ENCODE measurements at regions not wholly inside any gene's neighbourhood (a gene's known extent, or its start where the extent isn't known, plus 50 kb on each side); places are given as distances from the start of the nearest gene placed in this dataset.

DNA sequence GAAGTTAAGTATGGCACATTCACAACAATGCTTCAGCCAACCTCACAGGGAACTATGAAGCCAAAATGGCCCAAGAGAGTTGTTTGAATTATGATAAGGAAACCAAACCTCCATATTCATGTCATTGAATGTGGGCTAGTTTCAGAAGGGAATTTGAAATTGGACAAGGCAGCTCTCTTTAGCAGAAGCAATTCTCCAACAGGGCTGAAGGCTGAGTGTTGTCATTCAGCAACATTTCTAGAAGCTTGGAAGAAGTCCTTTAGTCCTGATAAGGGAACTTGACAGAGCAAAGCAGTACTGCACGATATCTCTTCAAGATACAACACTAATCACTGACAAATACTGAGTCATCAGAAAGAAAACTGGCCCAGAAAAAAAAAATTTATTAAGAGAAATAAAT lies 115.4 kb downstream of the SLC25A46 start:
- ChIA-PET CTCF (interaction anchor here (1.0 kb wide), 1 partner anchor 11 kb away, joined by 3 read pairs; no protein-coding TSS in a partner anchor), POLR2A (no interaction called here)
- no peak for DNase-seq (ENCODE audit: low spot score)
- Mint-ChIP-seq H3K27ac (no peak overlapping the region), H3K36me3 (peaks cover 5% of the 10 kb centered on the region), H3K4me1 (no peaks in the 10 kb centered on the region), H3K4me3 (no peak overlapping the region), H3K27me3 (ENCODE audit: low read depth) (no peaks in the 10 kb centered on the region), H3K9me3 (peaks cover 10% of the 10 kb centered on the region)
- TF ChIP-seq, protein P1, sequence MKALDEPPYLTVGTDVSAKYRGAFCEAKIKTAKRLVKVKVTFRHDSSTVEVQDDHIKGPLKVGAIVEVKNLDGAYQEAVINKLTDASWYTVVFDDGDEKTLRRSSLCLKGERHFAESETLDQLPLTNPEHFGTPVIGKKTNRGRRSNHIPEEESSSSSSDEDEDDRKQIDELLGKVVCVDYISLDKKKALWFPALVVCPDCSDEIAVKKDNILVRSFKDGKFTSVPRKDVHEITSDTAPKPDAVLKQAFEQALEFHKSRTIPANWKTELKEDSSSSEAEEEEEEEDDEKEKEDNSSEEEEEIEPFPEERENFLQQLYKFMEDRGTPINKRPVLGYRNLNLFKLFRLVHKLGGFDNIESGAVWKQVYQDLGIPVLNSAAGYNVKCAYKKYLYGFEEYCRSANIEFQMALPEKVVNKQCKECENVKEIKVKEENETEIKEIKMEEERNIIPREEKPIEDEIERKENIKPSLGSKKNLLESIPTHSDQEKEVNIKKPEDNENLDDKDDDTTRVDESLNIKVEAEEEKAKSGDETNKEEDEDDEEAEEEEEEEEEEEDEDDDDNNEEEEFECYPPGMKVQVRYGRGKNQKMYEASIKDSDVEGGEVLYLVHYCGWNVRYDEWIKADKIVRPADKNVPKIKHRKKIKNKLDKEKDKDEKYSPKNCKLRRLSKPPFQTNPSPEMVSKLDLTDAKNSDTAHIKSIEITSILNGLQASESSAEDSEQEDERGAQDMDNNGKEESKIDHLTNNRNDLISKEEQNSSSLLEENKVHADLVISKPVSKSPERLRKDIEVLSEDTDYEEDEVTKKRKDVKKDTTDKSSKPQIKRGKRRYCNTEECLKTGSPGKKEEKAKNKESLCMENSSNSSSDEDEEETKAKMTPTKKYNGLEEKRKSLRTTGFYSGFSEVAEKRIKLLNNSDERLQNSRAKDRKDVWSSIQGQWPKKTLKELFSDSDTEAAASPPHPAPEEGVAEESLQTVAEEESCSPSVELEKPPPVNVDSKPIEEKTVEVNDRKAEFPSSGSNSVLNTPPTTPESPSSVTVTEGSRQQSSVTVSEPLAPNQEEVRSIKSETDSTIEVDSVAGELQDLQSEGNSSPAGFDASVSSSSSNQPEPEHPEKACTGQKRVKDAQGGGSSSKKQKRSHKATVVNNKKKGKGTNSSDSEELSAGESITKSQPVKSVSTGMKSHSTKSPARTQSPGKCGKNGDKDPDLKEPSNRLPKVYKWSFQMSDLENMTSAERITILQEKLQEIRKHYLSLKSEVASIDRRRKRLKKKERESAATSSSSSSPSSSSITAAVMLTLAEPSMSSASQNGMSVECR (CRISPR knock-in tag; IDR thresholded peaks at IDR 0.05; ENCODE audit: borderline replicate concordance): no peak
- no peak for TF ChIP-seq PRDM15 (CRISPR knock-in tag; IDR thresholded peaks at IDR 0.05)
- no peak for TF ChIP-seq SP1 (CRISPR knock-in tag; conservative IDR thresholded peaks at IDR 0.05)
- no peak for TF ChIP-seq STAT6 (CRISPR knock-in tag; conservative IDR thresholded peaks at IDR 0.05; ENCODE audit: low read depth)
- TF ChIP-seq, protein P2, sequence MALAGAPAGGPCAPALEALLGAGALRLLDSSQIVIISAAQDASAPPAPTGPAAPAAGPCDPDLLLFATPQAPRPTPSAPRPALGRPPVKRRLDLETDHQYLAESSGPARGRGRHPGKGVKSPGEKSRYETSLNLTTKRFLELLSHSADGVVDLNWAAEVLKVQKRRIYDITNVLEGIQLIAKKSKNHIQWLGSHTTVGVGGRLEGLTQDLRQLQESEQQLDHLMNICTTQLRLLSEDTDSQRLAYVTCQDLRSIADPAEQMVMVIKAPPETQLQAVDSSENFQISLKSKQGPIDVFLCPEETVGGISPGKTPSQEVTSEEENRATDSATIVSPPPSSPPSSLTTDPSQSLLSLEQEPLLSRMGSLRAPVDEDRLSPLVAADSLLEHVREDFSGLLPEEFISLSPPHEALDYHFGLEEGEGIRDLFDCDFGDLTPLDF (CRISPR knock-in tag; IDR thresholded peaks at IDR 0.05): no peak
- TF ChIP-seq FOXP1 (CRISPR knock-in tag; IDR thresholded peaks at IDR 0.05; ENCODE audit: borderline replicate concordance): no peak
- no peak for TF ChIP-seq NR2C2 (CRISPR knock-in tag; IDR thresholded peaks at IDR 0.05)
- TF ChIP-seq MAX (CRISPR knock-in tag; IDR thresholded peaks at IDR 0.05): no peak
- ATAC-seq: no peak

DNA sequence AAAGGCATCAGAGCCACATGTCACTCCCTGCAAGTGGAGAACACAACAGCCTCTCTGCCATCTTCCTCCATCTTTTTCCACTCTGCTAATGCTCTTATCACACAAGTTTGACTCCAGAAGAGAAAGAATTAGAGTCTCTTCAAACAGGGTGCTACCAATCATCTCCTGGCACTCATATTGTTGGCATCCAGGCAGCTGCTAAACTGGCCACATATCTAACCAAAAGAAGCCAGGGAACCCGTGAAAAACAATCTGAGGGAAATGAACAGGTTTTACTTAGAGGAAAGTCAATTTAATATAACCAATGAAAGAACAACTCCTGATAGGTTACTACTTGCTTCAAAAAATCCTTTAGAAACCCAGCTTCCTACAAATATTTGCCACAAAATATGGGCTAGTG lies 117.2 kb downstream of the SLC25A46 start:
- H3K4me1 Mint-ChIP-seq: no peaks in the 10 kb centered on the region
- ATAC-seq: no peak
- TF ChIP-seq E2F5 (CRISPR knock-in tag; IDR thresholded peaks at IDR 0.05) (no peak), ZSCAN18 (CRISPR knock-in tag; IDR thresholded peaks at IDR 0.05) (no peak), PREB (CRISPR knock-in tag; IDR thresholded peaks at IDR 0.05; ENCODE audit: borderline replicate concordance) (no peak), USF2 (CRISPR knock-in tag; IDR thresholded peaks at IDR 0.05) (no peak), SP1 (CRISPR knock-in tag; conservative IDR thresholded peaks at IDR 0.05) (no peak), TEAD4 (CRISPR knock-in tag; IDR thresholded peaks at IDR 0.05) (no peak), GRHL2 (CRISPR knock-in tag; IDR thresholded peaks at IDR 0.05; ENCODE audit: insufficient replicate concordance, severe bottlenecking) (no peak)
- TF ChIP-seq, protein P2 (CRISPR knock-in tag; IDR thresholded peaks at IDR 0.05): no peak

More for the DNA sequence above, 117.2 kb downstream of the SLC25A46 start:
- H3K27ac Mint-ChIP-seq: no peak overlapping the region
- H3K4me3 Mint-ChIP-seq: no peak overlapping the region
- H3K27me3 Mint-ChIP-seq (ENCODE audit: low read depth): no peaks in the 10 kb centered on the region
- no peak for DNase-seq (ENCODE audit: low spot score)
- POLR2A ChIA-PET: no interaction called here
- no peaks in the 10 kb centered on the region for H3K9me3 Mint-ChIP-seq
- H3K36me3 Mint-ChIP-seq: no peaks in the 10 kb centered on the region
- CTCF ChIA-PET: interaction anchor here (0.8 kb wide), 1 partner anchor 11 kb away, joined by 3 read pairs; no protein-coding TSS in a partner anchor
